Ishikawa (cell line): ENCODE measurements at regions not wholly inside any gene's neighbourhood (a gene's known extent, or its start where the extent isn't known, plus 50 kb on each side); places are given as distances from the start of the nearest gene placed in this dataset.

Source experiments
- CEBPB ChIP-seq: IDR thresholded peaks from 2 replicates; pipeline ENCODE4 v1.6.1; 2012
- CREB1 ChIP-seq: IDR thresholded peaks from 2 replicates; pipeline ENCODE4 v1.6.1; 2012; ENCODE audit warnings: low read depth
- EGR1 ChIP-seq: IDR thresholded peaks from 2 replicates; pipeline ENCODE4 v1.6.1; 2012
- FOXM1 ChIP-seq: IDR thresholded peaks from 2 replicates; pipeline ENCODE4 v1.6.1; 2012; ENCODE audit warnings: low read depth, borderline replicate concordance
- NFIC ChIP-seq: IDR thresholded peaks from 2 replicates; pipeline ENCODE4 v1.6.1; 2012
- RAD21 ChIP-seq: IDR thresholded peaks from 2 replicates; pipeline ENCODE4 v1.6.1; 2012; ENCODE audit warnings: low read depth
- TAF1 ChIP-seq: IDR thresholded peaks from 2 replicates; pipeline ENCODE4 v1.6.1; 2012; ENCODE audit warnings: low read depth, mild to moderate bottlenecking
- TCF12 ChIP-seq: IDR thresholded peaks from 2 replicates; pipeline ENCODE4 v1.6.1; 2012; ENCODE audit warnings: low read depth
- TEAD4 ChIP-seq: IDR thresholded peaks from 2 replicates; pipeline ENCODE4 v1.6.1; 2012
- YY1 ChIP-seq: IDR thresholded peaks from 2 replicates; pipeline ENCODE4 v1.6.1; 2012; ENCODE audit warnings: low read depth
- ZBTB7A ChIP-seq: IDR thresholded peaks from 2 replicates; pipeline ENCODE4 v1.6.1; 2012; ENCODE audit warnings: low read depth
- TF ChIP-seq, protein P1 (sequence below): IDR thresholded peaks from 2 replicates; pipeline ENCODE4 v1.6.1; 2012; ENCODE audit warnings: low read depth, mild to moderate bottlenecking
- TF ChIP-seq, protein P2 (sequence below): IDR thresholded peaks from 2 replicates; pipeline ENCODE4 v1.6.1; 2012
- TF ChIP-seq, protein P3 (sequence below): IDR thresholded peaks from 2 replicates; pipeline ENCODE4 v1.6.1; 2012

DNA sequence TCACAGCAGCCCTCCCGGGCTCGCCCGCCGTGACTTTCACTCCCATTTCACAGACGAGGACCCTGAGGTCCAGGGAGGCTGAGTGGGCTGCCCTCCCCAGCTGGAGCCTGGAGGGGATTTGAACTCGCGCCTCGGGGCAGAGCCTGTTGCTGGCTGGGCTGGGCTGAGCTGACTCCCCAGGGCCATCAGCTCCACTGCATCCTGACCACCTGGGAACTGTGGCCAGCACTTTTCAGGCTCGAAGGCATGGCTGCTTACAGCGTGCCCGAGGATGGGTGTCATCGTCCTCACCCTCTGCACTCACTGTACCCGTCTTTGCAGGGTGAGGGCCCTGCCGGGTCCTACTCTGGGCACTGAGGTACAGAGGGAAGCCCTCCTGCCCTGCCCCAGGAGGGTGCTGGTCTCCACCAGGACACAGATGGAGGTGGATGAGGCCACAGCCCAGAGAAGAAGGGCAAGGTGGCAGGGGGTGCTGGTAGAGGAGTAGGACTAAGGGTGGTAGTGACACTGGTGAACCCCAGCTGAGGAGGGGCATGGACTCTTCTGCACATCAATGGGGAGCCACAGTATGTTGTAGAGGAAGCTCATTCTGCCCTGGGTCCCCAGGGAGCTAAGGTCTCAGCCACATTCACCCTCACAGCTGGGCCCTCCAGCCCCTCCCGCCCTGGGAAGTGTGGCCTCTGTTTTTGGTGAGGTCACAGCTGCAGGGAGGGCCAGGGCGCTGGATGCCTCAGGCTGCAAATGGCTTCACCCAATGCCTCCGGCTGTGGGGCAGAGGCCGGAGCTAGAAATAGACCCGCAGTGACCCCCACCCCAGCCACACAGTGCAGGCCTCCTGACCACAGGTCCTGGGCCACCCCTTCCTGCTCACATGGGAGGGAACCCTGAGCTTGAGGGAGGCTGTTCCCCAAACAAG, 365.1 kb upstream of the SFSWAP start:
- TF ChIP-seq, protein P1, sequence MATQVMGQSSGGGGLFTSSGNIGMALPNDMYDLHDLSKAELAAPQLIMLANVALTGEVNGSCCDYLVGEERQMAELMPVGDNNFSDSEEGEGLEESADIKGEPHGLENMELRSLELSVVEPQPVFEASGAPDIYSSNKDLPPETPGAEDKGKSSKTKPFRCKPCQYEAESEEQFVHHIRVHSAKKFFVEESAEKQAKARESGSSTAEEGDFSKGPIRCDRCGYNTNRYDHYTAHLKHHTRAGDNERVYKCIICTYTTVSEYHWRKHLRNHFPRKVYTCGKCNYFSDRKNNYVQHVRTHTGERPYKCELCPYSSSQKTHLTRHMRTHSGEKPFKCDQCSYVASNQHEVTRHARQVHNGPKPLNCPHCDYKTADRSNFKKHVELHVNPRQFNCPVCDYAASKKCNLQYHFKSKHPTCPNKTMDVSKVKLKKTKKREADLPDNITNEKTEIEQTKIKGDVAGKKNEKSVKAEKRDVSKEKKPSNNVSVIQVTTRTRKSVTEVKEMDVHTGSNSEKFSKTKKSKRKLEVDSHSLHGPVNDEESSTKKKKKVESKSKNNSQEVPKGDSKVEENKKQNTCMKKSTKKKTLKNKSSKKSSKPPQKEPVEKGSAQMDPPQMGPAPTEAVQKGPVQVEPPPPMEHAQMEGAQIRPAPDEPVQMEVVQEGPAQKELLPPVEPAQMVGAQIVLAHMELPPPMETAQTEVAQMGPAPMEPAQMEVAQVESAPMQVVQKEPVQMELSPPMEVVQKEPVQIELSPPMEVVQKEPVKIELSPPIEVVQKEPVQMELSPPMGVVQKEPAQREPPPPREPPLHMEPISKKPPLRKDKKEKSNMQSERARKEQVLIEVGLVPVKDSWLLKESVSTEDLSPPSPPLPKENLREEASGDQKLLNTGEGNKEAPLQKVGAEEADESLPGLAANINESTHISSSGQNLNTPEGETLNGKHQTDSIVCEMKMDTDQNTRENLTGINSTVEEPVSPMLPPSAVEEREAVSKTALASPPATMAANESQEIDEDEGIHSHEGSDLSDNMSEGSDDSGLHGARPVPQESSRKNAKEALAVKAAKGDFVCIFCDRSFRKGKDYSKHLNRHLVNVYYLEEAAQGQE = no peak
- no peak for TF ChIP-seq CEBPB
- no peak for TF ChIP-seq ZBTB7A
- no peak for TF ChIP-seq TCF12
- TF ChIP-seq, protein P2, sequence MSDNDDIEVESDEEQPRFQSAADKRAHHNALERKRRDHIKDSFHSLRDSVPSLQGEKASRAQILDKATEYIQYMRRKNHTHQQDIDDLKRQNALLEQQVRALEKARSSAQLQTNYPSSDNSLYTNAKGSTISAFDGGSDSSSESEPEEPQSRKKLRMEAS = no peak
- no peak for TF ChIP-seq RAD21
- TF ChIP-seq NFIC = no peak
- no peak for TF ChIP-seq CREB1

DNA sequence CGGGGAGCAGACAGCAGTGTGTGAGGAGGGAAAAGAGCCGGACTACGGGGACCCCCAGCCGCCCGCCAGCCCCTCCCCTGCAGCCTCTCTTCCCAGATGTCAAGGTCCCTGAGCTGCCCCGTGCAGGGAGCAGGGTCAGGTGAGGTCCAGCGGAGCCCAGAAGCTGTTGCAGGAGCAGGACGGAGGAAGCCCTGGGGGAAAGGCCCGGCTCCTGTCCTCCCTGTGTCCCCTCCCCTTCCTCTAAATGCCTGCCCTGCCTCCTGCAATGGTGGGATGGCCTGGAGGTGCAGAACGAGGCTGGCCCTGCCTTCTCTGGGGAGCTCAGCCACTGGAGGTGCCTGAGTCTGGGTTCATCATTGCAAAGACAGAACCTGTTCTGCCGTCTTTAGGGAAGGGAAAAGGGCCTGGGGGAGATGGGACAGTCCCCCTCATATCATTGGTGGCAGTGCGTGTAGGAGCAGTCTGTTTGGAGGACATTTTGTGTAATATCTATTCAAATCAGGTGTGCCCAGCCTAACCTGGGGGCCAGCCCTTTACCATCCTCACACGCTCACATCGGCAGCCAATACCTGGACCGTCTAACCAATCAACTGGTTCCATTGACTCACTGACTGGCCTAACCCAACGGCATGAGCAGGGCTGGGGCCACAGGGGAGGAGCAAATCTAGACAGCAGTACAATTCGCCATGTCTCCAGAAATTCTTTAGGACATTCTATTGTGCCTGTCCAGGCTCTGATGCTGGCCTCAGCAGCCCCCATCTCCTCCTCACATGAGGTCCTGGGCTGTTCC, 364.1 kb upstream of the SFSWAP start:
- TF ChIP-seq FOXM1 = no peak

DNA sequence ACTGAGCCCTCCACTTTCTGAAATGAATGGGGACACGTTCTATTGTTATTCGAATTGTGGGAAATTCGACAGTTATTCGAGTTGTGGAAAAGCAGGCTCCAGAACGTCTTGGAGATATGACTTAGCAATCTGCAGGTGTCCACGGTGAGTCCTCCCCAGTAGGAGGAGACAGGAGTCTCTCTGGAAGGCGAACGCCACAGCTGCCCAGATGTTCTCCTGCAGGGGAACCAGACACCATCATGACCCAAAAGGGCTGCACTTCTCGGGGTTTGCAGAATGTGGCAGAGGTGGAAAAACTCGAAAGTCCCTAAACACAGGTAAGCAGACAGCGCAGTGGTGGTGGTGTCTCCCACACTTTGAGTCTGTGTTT, 363.6 kb upstream of the SFSWAP start:
- TF ChIP-seq CREB1 (no peak), TCF12 (no peak), EGR1 (no peak), TAF1 (no peak), TEAD4 (no peak), FOXM1 (no peak), CEBPB (no peak), ZBTB7A (no peak), YY1 (no peak)
- TF ChIP-seq, protein P1 = no peak
- TF ChIP-seq, protein P2 = no peak

DNA sequence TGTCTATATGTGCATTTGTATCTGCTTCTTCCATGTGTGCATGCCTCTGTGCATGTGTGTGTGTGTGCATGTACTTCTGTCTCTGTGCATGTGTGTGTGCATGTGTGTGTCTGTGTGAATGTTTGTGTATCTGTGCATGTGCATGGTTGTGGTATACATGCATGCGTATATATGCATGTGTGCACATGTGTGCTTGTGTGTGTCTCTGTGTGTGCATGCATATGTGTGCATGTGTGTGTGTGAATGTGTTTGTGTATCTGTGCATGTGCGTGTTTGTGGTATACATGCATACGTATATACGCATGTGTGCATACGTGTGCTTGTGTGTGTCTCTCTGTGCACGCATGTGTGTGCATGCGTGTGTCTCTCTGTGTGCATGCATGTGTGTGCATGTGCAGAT, 363.2 kb upstream of the SFSWAP start:
- TF ChIP-seq, protein P3, sequence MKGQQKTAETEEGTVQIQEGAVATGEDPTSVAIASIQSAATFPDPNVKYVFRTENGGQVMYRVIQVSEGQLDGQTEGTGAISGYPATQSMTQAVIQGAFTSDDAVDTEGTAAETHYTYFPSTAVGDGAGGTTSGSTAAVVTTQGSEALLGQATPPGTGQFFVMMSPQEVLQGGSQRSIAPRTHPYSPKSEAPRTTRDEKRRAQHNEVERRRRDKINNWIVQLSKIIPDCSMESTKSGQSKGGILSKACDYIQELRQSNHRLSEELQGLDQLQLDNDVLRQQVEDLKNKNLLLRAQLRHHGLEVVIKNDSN = no peak
- TF ChIP-seq TEAD4 (no peak), RAD21 (no peak)

DNA sequence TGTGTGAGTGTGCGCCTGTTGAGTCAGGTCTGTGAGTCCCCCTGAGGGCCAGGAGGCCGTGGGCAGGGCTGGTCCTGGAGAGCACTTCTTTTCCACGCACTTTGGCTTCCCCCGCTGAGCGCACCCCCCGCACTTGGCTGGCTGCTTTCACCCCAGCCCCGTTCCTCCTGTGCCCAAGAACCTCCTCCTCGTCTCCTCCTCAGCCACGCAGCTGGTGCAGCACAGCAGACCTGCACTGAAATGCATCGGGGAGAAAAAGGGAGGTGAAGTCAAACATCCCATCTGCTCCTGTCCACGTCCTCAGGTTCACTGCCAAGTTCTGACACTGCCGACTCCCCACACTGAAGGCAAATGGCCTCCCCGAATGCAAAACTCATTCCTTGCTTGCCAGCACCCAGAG, 362.7 kb upstream of the SFSWAP start:
- TF ChIP-seq CREB1 (no peak), FOXM1 (no peak), TCF12 (no peak), ZBTB7A (no peak), EGR1 (no peak), RAD21 (no peak)
- TF ChIP-seq, protein P1 = no peak
